ENCODE measurements at regions not wholly inside any gene's neighbourhood (a gene's known extent, or its start where the extent isn't known, plus 50 kb on each side); places are given as distances from the start of the nearest gene placed in this dataset.
"Not testable (repeated sequence)": the region's sequence is repeated elsewhere in the genome, so short reads cannot be mapped to it uniquely, and the experiment has no call there.

GRCh38 chr16:88159046-88159896, 208.0 kb downstream of the BANP start:
- not testable (repeated sequence) for H3K4me1 ChIP-seq (ENCODE audit: control insufficient read depth, insufficient read depth, low read length); H3K27me3 ChIP-seq (ENCODE audit: control insufficient read depth, insufficient read depth, low read length, poor library complexity, severe bottlenecking); H3K36me3 ChIP-seq (ENCODE audit: control insufficient read depth, insufficient read depth, low read length); H3K36me3 Mint-ChIP-seq (ENCODE audit: low read depth); H3K9me3 Mint-ChIP-seq; H3K9ac ChIP-seq (ENCODE audit: extremely low read depth, low read length, poor library complexity, severe bottlenecking); H3K4me3 Mint-ChIP-seq; H3K4me3 ChIP-seq (ENCODE audit: low read length); H3K27ac Mint-ChIP-seq; H3K4me1 Mint-ChIP-seq; H3K27ac ChIP-seq (ENCODE audit: low read depth, low read length); H3K27me3 Mint-ChIP-seq (ENCODE audit: insufficient read depth); H3K9me3 ChIP-seq (ENCODE audit: control insufficient read depth, low read length)
- 87 to 89% methylated on average over 18 to 29 of the region's 33 CpGs for WGBS, 2 experiments (ENCODE audit: insufficient coverage in 1 of 2, insufficient read length in 1 of 2)
- peak; percentile 10 for DNase-seq

DNA sequence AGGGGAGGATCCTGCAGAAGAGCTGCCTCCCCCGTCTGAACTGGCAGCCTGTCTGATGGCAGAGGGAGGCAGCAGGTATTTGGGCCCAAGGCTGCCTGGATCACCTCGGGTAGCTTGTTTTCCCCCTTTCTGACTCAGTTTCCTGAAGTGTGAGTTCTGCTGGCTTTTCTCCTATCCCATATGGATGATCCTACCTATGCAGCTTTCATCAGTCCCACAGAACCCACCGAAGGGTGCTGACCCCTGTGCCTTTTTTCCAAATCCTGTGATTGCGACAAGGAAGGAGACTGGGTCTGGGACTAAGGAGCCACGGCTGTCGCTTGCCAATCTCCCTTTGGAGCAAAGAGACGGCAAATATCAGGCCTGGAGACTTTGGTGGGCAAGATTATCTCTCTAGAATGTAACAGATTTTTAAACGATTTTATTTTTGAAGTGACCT, 208.7 kb downstream of the BANP start:
- H3K4me1 Mint-ChIP-seq; H3K27ac Mint-ChIP-seq; H3K4me1 ChIP-seq (ENCODE audit: control insufficient read depth, insufficient read depth, low read length); H3K9me3 ChIP-seq (ENCODE audit: control insufficient read depth, low read length); H3K27ac ChIP-seq (ENCODE audit: low read depth, low read length); H3K9me3 Mint-ChIP-seq; H3K27me3 ChIP-seq (ENCODE audit: control insufficient read depth, insufficient read depth, low read length, poor library complexity, severe bottlenecking); H3K4me3 ChIP-seq (ENCODE audit: low read length); H3K9ac ChIP-seq (ENCODE audit: extremely low read depth, low read length, poor library complexity, severe bottlenecking); H3K36me3 Mint-ChIP-seq (ENCODE audit: low read depth); H3K27me3 Mint-ChIP-seq (ENCODE audit: insufficient read depth); H3K4me3 Mint-ChIP-seq; H3K36me3 ChIP-seq (ENCODE audit: control insufficient read depth, insufficient read depth, low read length): not testable (repeated sequence)
- 85% methylated on average over 6 to 7 of the region's 8 CpGs for WGBS, 2 experiments (ENCODE audit: insufficient coverage in 1 of 2, insufficient read length in 1 of 2)
- DNase-seq, result peak; percentile 18

- not testable (repeated sequence) for H3K9ac ChIP-seq (ENCODE audit: extremely low read depth, low read length, poor library complexity, severe bottlenecking); H3K27me3 ChIP-seq (ENCODE audit: control insufficient read depth, insufficient read depth, low read length, poor library complexity, severe bottlenecking); H3K4me3 Mint-ChIP-seq; H3K4me1 ChIP-seq (ENCODE audit: control insufficient read depth, insufficient read depth, low read length); H3K4me1 Mint-ChIP-seq; H3K36me3 Mint-ChIP-seq (ENCODE audit: low read depth); DNase-seq; H3K4me3 ChIP-seq (ENCODE audit: low read length); H3K27ac ChIP-seq (ENCODE audit: low read depth, low read length); H3K9me3 Mint-ChIP-seq; H3K36me3 ChIP-seq (ENCODE audit: control insufficient read depth, insufficient read depth, low read length); H3K9me3 ChIP-seq (ENCODE audit: control insufficient read depth, low read length); H3K27me3 Mint-ChIP-seq (ENCODE audit: insufficient read depth); H3K27ac Mint-ChIP-seq
- WGBS, 2 experiments (ENCODE audit: insufficient coverage in 1 of 2, insufficient read length in 1 of 2), result 92 to 95% methylated on average over 11 to 13 of the region's 13 CpGs
Observed at GRCh38 chr16:88161191-88161590, 210.0 kb downstream of the BANP start.

DNA sequence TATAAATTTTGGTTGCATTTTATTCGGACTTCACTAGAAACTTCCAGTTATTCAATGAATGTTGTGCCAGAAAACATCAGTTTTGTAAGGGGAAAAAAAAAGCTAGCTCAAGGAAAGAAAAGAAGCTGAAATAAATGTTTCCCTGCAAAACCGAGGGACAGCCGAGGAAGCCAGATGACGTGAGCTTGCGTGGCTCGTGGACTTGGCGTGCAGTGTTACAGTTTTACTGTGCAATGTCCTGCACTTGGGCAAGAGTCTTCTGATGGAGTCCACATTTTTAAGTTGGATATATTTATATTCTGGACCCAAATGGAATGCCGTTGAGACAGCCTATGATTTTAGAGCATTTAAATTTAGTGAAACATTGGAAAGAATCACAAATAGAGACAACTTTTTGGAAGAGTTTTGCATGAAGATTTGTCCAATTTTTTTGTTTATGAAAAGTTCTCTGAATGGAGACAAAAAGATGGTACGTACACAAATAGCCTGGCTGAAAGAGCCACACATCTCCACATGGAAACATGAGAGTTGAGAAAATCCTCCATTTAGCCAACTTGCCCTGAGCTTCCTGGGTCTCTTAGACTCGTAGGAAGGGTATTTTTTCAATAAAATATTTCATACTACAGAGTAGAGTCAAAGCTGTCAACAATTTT, 210.5 kb downstream of the BANP start:
- not testable (repeated sequence) for H3K9me3 ChIP-seq (ENCODE audit: control insufficient read depth, low read length); H3K27ac Mint-ChIP-seq; H3K27me3 Mint-ChIP-seq (ENCODE audit: insufficient read depth); H3K9me3 Mint-ChIP-seq; DNase-seq; H3K27ac ChIP-seq (ENCODE audit: low read depth, low read length); H3K4me3 Mint-ChIP-seq; H3K9ac ChIP-seq (ENCODE audit: extremely low read depth, low read length, poor library complexity, severe bottlenecking); H3K27me3 ChIP-seq (ENCODE audit: control insufficient read depth, insufficient read depth, low read length, poor library complexity, severe bottlenecking); H3K4me1 ChIP-seq (ENCODE audit: control insufficient read depth, insufficient read depth, low read length); H3K4me3 ChIP-seq (ENCODE audit: low read length); H3K4me1 Mint-ChIP-seq; H3K36me3 ChIP-seq (ENCODE audit: control insufficient read depth, insufficient read depth, low read length); H3K36me3 Mint-ChIP-seq (ENCODE audit: low read depth)
- WGBS, 2 experiments (ENCODE audit: insufficient coverage in 1 of 2, insufficient read length in 1 of 2), result 93 to 95% methylated on average over 3 to 8 of the region's 10 CpGs

GRCh38 chr16:88162778-88163177, 211.5 kb downstream of the BANP start:
- H3K27ac ChIP-seq (ENCODE audit: low read depth, low read length); H3K36me3 Mint-ChIP-seq (ENCODE audit: low read depth); H3K4me1 Mint-ChIP-seq; H3K4me1 ChIP-seq (ENCODE audit: control insufficient read depth, insufficient read depth, low read length); H3K4me3 ChIP-seq (ENCODE audit: low read length); H3K9me3 ChIP-seq (ENCODE audit: control insufficient read depth, low read length); H3K27ac Mint-ChIP-seq; H3K27me3 Mint-ChIP-seq (ENCODE audit: insufficient read depth); H3K9ac ChIP-seq (ENCODE audit: extremely low read depth, low read length, poor library complexity, severe bottlenecking); H3K27me3 ChIP-seq (ENCODE audit: control insufficient read depth, insufficient read depth, low read length, poor library complexity, severe bottlenecking); H3K9me3 Mint-ChIP-seq; DNase-seq; H3K4me3 Mint-ChIP-seq; H3K36me3 ChIP-seq (ENCODE audit: control insufficient read depth, insufficient read depth, low read length): not testable (repeated sequence)
- WGBS, 2 experiments (ENCODE audit: insufficient coverage in 1 of 2, insufficient read length in 1 of 2), result 87% methylated on average over 1 of the region's 2 CpGs; no CpG with 5 or more reads in 1 of the 2 experiments

GRCh38 chr16:88164196-88165039, 213.2 kb downstream of the BANP start:
- WGBS, 2 experiments (ENCODE audit: insufficient coverage in 1 of 2, insufficient read length in 1 of 2), result 73 to 79% methylated on average over 5 to 12 of the region's 12 CpGs
- H3K4me3 ChIP-seq (ENCODE audit: low read length); H3K4me1 ChIP-seq (ENCODE audit: control insufficient read depth, insufficient read depth, low read length); H3K9me3 ChIP-seq (ENCODE audit: control insufficient read depth, low read length); H3K9ac ChIP-seq (ENCODE audit: extremely low read depth, low read length, poor library complexity, severe bottlenecking); H3K9me3 Mint-ChIP-seq; H3K4me3 Mint-ChIP-seq; H3K36me3 ChIP-seq (ENCODE audit: control insufficient read depth, insufficient read depth, low read length); H3K27ac ChIP-seq (ENCODE audit: low read depth, low read length); H3K27me3 ChIP-seq (ENCODE audit: control insufficient read depth, insufficient read depth, low read length, poor library complexity, severe bottlenecking); H3K27me3 Mint-ChIP-seq (ENCODE audit: insufficient read depth); H3K4me1 Mint-ChIP-seq; H3K27ac Mint-ChIP-seq; H3K36me3 Mint-ChIP-seq (ENCODE audit: low read depth): not testable (repeated sequence)
- DNase-seq, result peak; percentile 15
